Breast epithelium (tissue), 3 donors: ENCODE measurements at regions not wholly inside any gene's neighbourhood (a gene's known extent, or its start where the extent isn't known, plus 50 kb on each side); places are given as distances from the start of the nearest gene placed in this dataset.

ENCODE experiments used
- POLR2A ChIP-seq: fragments of 450-650 bp; IDR thresholded peaks from one replicate; pipeline ENCODE4 v1.6.1; 2016; ENCODE audit warnings: antibody characterized with exemption, mild to moderate bottlenecking, moderate library complexity
- POLR2AphosphoS5 ChIP-seq, 3 donors: sonication (generic); formaldehyde crosslinking; IDR thresholded peaks; one replicate each; pipeline ENCODE4 v1.6.1; 2017; ENCODE audit warnings: antibody characterized with exemption in 3 of 3
- TF ChIP-seq, protein P1 (sequence below), 3 donors: fragments of 450-650 bp; IDR thresholded peaks; one replicate each; pipeline ENCODE4 v1.5.1; 2016 to 2017; ENCODE audit warnings: antibody characterized with exemption in 3 of 3, mild to moderate bottlenecking in 3 of 3, moderate library complexity in 3 of 3

DNA sequence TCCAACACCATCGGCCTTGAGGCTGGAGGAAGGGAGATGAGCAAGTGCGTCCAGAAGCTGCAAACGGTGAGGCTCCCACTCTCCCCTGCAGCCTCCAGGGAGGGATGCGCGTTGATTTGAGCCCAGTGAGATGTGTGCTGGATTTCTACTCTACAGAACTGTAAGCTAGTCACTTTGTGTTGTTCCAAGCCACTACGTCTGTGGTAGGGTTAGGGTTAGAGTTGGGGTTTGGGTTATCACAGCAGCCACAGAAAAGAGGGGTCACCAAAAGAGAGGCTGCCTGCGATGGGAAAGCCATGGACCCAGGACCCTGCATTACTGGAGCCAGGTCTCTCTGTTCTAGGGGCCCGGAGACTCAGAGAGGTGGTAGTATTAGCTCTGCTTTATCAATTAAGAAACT is 94.5 kb downstream of the KCNF1 start:
- TF ChIP-seq POLR2A (no peak), POLR2AphosphoS5 (IDR thresholded peaks at IDR 0.05) (no peak)
- TF ChIP-seq, protein P1, sequence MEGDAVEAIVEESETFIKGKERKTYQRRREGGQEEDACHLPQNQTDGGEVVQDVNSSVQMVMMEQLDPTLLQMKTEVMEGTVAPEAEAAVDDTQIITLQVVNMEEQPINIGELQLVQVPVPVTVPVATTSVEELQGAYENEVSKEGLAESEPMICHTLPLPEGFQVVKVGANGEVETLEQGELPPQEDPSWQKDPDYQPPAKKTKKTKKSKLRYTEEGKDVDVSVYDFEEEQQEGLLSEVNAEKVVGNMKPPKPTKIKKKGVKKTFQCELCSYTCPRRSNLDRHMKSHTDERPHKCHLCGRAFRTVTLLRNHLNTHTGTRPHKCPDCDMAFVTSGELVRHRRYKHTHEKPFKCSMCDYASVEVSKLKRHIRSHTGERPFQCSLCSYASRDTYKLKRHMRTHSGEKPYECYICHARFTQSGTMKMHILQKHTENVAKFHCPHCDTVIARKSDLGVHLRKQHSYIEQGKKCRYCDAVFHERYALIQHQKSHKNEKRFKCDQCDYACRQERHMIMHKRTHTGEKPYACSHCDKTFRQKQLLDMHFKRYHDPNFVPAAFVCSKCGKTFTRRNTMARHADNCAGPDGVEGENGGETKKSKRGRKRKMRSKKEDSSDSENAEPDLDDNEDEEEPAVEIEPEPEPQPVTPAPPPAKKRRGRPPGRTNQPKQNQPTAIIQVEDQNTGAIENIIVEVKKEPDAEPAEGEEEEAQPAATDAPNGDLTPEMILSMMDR (IDR thresholded peaks at IDR 0.05): no peak
